H1 (cell line): ENCODE measurements at regions not wholly inside any gene's neighbourhood (a gene's known extent, or its start where the extent isn't known, plus 50 kb on each side); places are given as distances from the start of the nearest gene placed in this dataset.
A peak's percentile ranks its signal among the peaks of the same experiment; 100 is the strongest.

Source experiments
- CTCF ChIA-PET: fragments of 300-600 bp; sonication (Branson Sonifier 250); formaldehyde crosslinking; loops from one replicate; lab custom pipeline; 2021; ENCODE audit not compliant: partially characterized antibody; lab: Charles Lee
- POLR2A ChIA-PET: fragments of 300-600 bp; sonication (Branson Sonifier 250); formaldehyde crosslinking; loops from one replicate; lab custom pipeline; 2021; ENCODE audit warnings: inconsistent platforms; ENCODE audit not compliant: partially characterized antibody; lab: Charles Lee
- DNase-seq, 2 experiments: peaks; one replicate each; pipeline versions ENCODE4 v3.0.0 to v3.0.0-alpha.2; 2010 to 2022; ENCODE audit warnings: low spot score in 2 of 2, low read depth in 1 of 2, mixed read lengths in 1 of 2
- FAIRE-seq: peaks from 2 replicates; lab custom pipeline; 2011; peaks lifted over from hg19 to GRCh38; lab: Jason Lieb, UNC
- H2AFZ ChIP-seq: 2 replicates; pipeline ENCODE4 v1.8.1; 2012; ENCODE audit warnings: low read length, inconsistent platforms
- H2AK5ac ChIP-seq: 2 replicates; pipeline ENCODE4 v1.6.1; 2013; ENCODE audit warnings: low read depth, low read length
- H2BK120ac ChIP-seq: replicated peaks from 2 replicates; pipeline ENCODE3; 2013; ENCODE audit warnings: low read depth, low read length, inconsistent platforms
- H2BK12ac ChIP-seq: 2 replicates; pipeline ENCODE4 v1.6.1; 2013; ENCODE audit warnings: low read depth, low read length
- H2BK15ac ChIP-seq: 2 replicates; pipeline ENCODE4 v1.6.1; 2013; ENCODE audit warnings: low read length
- H2BK20ac ChIP-seq: 2 replicates; pipeline ENCODE4 v1.6.1; 2013; ENCODE audit warnings: low read length
- H2BK5ac ChIP-seq: 2 replicates; pipeline ENCODE4 v1.6.1; 2013; ENCODE audit warnings: low read depth, low read length
- H3K14ac ChIP-seq: 2 replicates; pipeline ENCODE4 v1.6.1; 2013; ENCODE audit warnings: inconsistent platforms; ENCODE audit not compliant: insufficient read length
- H3K18ac ChIP-seq: 2 replicates; pipeline ENCODE4 v1.6.1; 2013; ENCODE audit warnings: low read length; ENCODE audit errors: extremely low read depth
- H3K23ac ChIP-seq: 2 replicates; pipeline ENCODE4 v1.6.1; 2013; ENCODE audit warnings: inconsistent platforms; ENCODE audit not compliant: insufficient read length
- H3K23me2 ChIP-seq: 2 replicates; pipeline ENCODE4 v1.6.1; 2013; ENCODE audit warnings: low read depth, low read length
- H3K27ac ChIP-seq: 2 replicates; pipeline ENCODE4 v1.6.1; 2011; ENCODE audit warnings: low read depth, low read length, inconsistent platforms
- H3K27me3 ChIP-seq, 4 experiments: replicated peaks in 1 of 4; 1 replicate in 1 of 4; 2 replicates in 3 of 4; pipeline versions ENCODE4 v1.6.1 to v1.8.1; 2011 to 2013; ENCODE audit warnings: low read length in 3 of 4, mild to moderate bottlenecking in 3 of 4, inconsistent platforms in 2 of 4, mixed read lengths in 2 of 4, moderate library complexity in 1 of 4; ENCODE audit not compliant: control insufficient read depth in 3 of 4, insufficient read depth in 3 of 4; ENCODE audit errors: extremely low read depth in 1 of 4
- H3K36me3 ChIP-seq, 4 experiments: 2 replicates each; pipeline versions ENCODE4 v1.6.1 to v1.8.1; 2011 to 2013; ENCODE audit warnings: mild to moderate bottlenecking in 4 of 4, low read length in 3 of 4, moderate library complexity in 2 of 4, control low read depth in 1 of 4, inconsistent platforms in 1 of 4; ENCODE audit not compliant: insufficient read depth in 4 of 4, control insufficient read depth in 2 of 4
- H3K4ac ChIP-seq: replicated peaks from 2 replicates; pipeline ENCODE3; 2013; ENCODE audit warnings: low read length, low read depth, mixed read lengths, inconsistent platforms; ENCODE audit not compliant: insufficient read length
- H3K4me1 ChIP-seq, 4 experiments: replicated peaks in 1 of 4; 1 replicate in 1 of 4; 2 replicates in 3 of 4; pipeline versions ENCODE4 v1.6.1 to v1.8.1; 2011 to 2013; ENCODE audit warnings: low read length in 3 of 4, inconsistent platforms in 2 of 4, mixed read lengths in 1 of 4; ENCODE audit not compliant: insufficient read depth in 4 of 4, control insufficient read depth in 3 of 4
- H3K4me2 ChIP-seq, 2 experiments: 2 replicates each; pipeline versions ENCODE4 v1.6.1 to v1.8.1; 2011 to 2013; ENCODE audit warnings: low read depth in 2 of 2, low read length in 2 of 2, control low read depth in 1 of 2, inconsistent platforms in 1 of 2, mild to moderate bottlenecking in 1 of 2; ENCODE audit not compliant: insufficient read depth in 1 of 2
- H3K4me3 ChIP-seq, 4 experiments: fragments of 200-600, 300-600 bp in 1 of 4; sonication (generic), shearing (Covaris generic), sonication (Bioruptor Twin) in 1 of 4; 2 replicates each; pipeline versions ENCODE4 v1.5.1 to v1.8.1; 2011 to 2016; ENCODE audit warnings: low read length in 4 of 4, low read depth in 3 of 4, control low read depth in 2 of 4, inconsistent platforms in 2 of 4, mild to moderate bottlenecking in 2 of 4, mixed read lengths in 1 of 4, moderate library complexity in 1 of 4; ENCODE audit not compliant: insufficient read depth in 2 of 4; ENCODE audit errors: extremely low read depth in 1 of 4
- H3K56ac ChIP-seq: replicated peaks from 2 replicates; pipeline ENCODE3; 2013; ENCODE audit warnings: low read depth, mild to moderate bottlenecking, mixed read lengths, low read length, inconsistent platforms; ENCODE audit not compliant: insufficient read length
- H3K79me1 ChIP-seq: 2 replicates; pipeline ENCODE4 v1.6.1; 2013; ENCODE audit warnings: low read depth, low read length, control low read depth
- H3K79me2 ChIP-seq, 2 experiments: 2 replicates each; pipeline versions ENCODE4 v1.6.1 to v1.8.1; 2012 to 2013; ENCODE audit warnings: low read length in 2 of 2, mild to moderate bottlenecking in 2 of 2, inconsistent platforms in 1 of 2; ENCODE audit not compliant: insufficient read depth in 2 of 2, control insufficient read depth in 1 of 2
- H3K9ac ChIP-seq, 4 experiments: replicated peaks in 1 of 4; 1 replicate in 1 of 4; 2 replicates in 3 of 4; pipeline versions ENCODE4 v1.6.1 to v1.8.1; 2011 to 2013; ENCODE audit warnings: low read depth in 3 of 4, low read length in 3 of 4, control low read depth in 2 of 4, mild to moderate bottlenecking in 2 of 4, moderate library complexity in 2 of 4, inconsistent platforms in 1 of 4; ENCODE audit errors: extremely low read depth in 1 of 4
- H3K9me3 ChIP-seq, 2 experiments: 2 replicates each; pipeline versions ENCODE4 v1.6.1 to v1.8.1; 2012 to 2013; ENCODE audit warnings: mild to moderate bottlenecking in 2 of 2, moderate library complexity in 2 of 2, control low read depth in 1 of 2, inconsistent platforms in 1 of 2, low read depth in 1 of 2, low read length in 1 of 2, mixed read lengths in 1 of 2; ENCODE audit not compliant: insufficient read depth in 2 of 2
- H4K20me1 ChIP-seq, 2 experiments: replicated peaks in 1 of 2; 2 replicates each; pipeline versions ENCODE3 to v1.8.1; 2011 to 2013; ENCODE audit warnings: inconsistent platforms in 2 of 2, low read length in 2 of 2, mild to moderate bottlenecking in 1 of 2; ENCODE audit not compliant: insufficient read depth in 2 of 2, control insufficient read depth in 1 of 2
- H4K5ac ChIP-seq: 2 replicates; pipeline ENCODE4 v1.6.1; 2013; ENCODE audit warnings: low read length, low read depth, mixed read lengths, inconsistent platforms; ENCODE audit not compliant: insufficient read length
- H4K8ac ChIP-seq: 2 replicates; pipeline ENCODE4 v1.8.0; 2013; ENCODE audit warnings: mild to moderate bottlenecking, moderate library complexity, low read length, inconsistent platforms; ENCODE audit not compliant: insufficient read depth; ENCODE audit errors: extremely low read depth
- H4K91ac ChIP-seq: replicated peaks from 2 replicates; pipeline ENCODE3; 2013; ENCODE audit warnings: low read length, mixed read lengths, inconsistent platforms; ENCODE audit not compliant: insufficient read length
- CREB1 ChIP-seq: IDR thresholded peaks from 2 replicates; pipeline ENCODE4 v1.6.1; 2012; ENCODE audit warnings: inconsistent platforms
- E2F6 ChIP-seq: IDR thresholded peaks from 2 replicates; pipeline ENCODE4 v1.6.1; 2012; ENCODE audit warnings: inconsistent platforms
- RAD21 ChIP-seq, 2 experiments: IDR thresholded peaks in 1 of 2; conservative IDR thresholded peaks in 1 of 2; 2 replicates each; pipeline ENCODE4 v1.6.1; 2011; ENCODE audit warnings: low read depth in 2 of 2, low read length in 2 of 2, improper control_type of control experiment in 1 of 2, inconsistent platforms in 1 of 2, mild to moderate bottlenecking in 1 of 2, moderate library complexity in 1 of 2
- SAP30 ChIP-seq: fragments of 300-600 bp; sonication (generic); IDR thresholded peaks from 2 replicates; pipeline ENCODE4 v1.7.1; 2012; ENCODE audit warnings: low read length, moderate library complexity, mild to moderate bottlenecking, inconsistent platforms; ENCODE audit not compliant: insufficient read depth, insufficient replicate concordance
- SP1 ChIP-seq: IDR thresholded peaks from 2 replicates; pipeline ENCODE4 v1.6.1; 2011; ENCODE audit warnings: low read depth, low read length
- WGBS, 2 experiments: shearing (Covaris generic) in 1 of 2; methylation state at CpG; one replicate each; pipeline versions ENCODE4 v1.1.6 to v1.1.7; 2013 to 2015; ENCODE audit warnings: low lambda C conversion rate in 2 of 2, mixed read lengths in 2 of 2, inconsistent platforms in 1 of 2, low coverage in 1 of 2, missing lambda C conversion rate in 1 of 2; ENCODE audit not compliant: insufficient replicate concordance in 2 of 2, insufficient coverage in 1 of 2, insufficient read length in 1 of 2; ENCODE audit errors: extremely low coverage in 1 of 2, missing lambda C conversion rate in 1 of 2; 5-methylcytosine and 5-hydroxymethylcytosine counted together
- TF ChIP-seq, protein P1 (sequence below), 3 experiments: IDR thresholded peaks; 1 replicate in 2 of 3; 2 replicates in 1 of 3; pipeline versions ENCODE4 v1.5.1 to v1.6.1; 2011; ENCODE audit warnings: low read length in 3 of 3, mild to moderate bottlenecking in 3 of 3, inconsistent platforms in 2 of 3, low read depth in 1 of 3, moderate library complexity in 1 of 3; ENCODE audit not compliant: insufficient read depth in 1 of 3; ENCODE audit errors: control extremely low read depth in 1 of 3

- Histone ChIP-seq H2BK5ac (no peak overlapping the region), H3K36me3 (no peaks in the 10 kb centered on the region), H2BK120ac (no peak overlapping the region), H3K56ac (no peak overlapping the region), H3K4me3 (no peak overlapping the region), H2BK12ac (no peak overlapping the region), H3K18ac (no peak overlapping the region), H2BK15ac (no peak overlapping the region), H3K79me1 (no peaks in the 10 kb centered on the region), H3K4ac (no peak overlapping the region), H2AK5ac (no peak overlapping the region), H4K8ac (no peak overlapping the region), H3K14ac (no peak overlapping the region), H3K23me2 (no peaks in the 10 kb centered on the region), H4K91ac (no peak overlapping the region), H3K79me2 (no peaks in the 10 kb centered on the region), H3K9me3 (no peaks in the 10 kb centered on the region), H3K23ac (no peak overlapping the region), H3K4me1 (peaks cover 0 to 4% (median 0%) of the 10 kb centered on the region in 4 experiments; a peak in 1 of 7 replicates), H3K4me2 (no peak overlapping the region), H2BK20ac (no peak overlapping the region), H4K20me1 (no peaks in the 10 kb centered on the region), H4K5ac (no peak overlapping the region), H2AFZ (no peak overlapping the region), H3K27ac (no peak overlapping the region), H3K27me3 (no peaks in the 10 kb centered on the region), H3K9ac (no peak overlapping the region)
- WGBS, 2 experiments: 95% methylated on average over 7 of the region's 7 CpGs; no CpG with 5 or more reads in 1 of the 2 experiments
- TF ChIP-seq CREB1 (no peak), SAP30 (no peak), SP1 (no peak), RAD21 (IDR thresholded peaks at IDR 0.05 in 1 of 2, conservative IDR thresholded peaks at IDR 0.05 in 1 of 2; ENCODE audit: low read depth in 2 of 2, low read length in 2 of 2) (peak; percentile 22 to 37; a peak in 2 of 4 replicates), E2F6 (no peak)
- TF ChIP-seq, protein P1, sequence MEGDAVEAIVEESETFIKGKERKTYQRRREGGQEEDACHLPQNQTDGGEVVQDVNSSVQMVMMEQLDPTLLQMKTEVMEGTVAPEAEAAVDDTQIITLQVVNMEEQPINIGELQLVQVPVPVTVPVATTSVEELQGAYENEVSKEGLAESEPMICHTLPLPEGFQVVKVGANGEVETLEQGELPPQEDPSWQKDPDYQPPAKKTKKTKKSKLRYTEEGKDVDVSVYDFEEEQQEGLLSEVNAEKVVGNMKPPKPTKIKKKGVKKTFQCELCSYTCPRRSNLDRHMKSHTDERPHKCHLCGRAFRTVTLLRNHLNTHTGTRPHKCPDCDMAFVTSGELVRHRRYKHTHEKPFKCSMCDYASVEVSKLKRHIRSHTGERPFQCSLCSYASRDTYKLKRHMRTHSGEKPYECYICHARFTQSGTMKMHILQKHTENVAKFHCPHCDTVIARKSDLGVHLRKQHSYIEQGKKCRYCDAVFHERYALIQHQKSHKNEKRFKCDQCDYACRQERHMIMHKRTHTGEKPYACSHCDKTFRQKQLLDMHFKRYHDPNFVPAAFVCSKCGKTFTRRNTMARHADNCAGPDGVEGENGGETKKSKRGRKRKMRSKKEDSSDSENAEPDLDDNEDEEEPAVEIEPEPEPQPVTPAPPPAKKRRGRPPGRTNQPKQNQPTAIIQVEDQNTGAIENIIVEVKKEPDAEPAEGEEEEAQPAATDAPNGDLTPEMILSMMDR (IDR thresholded peaks at IDR 0.05; ENCODE audit: control extremely low read depth in 1 of 3, insufficient read depth in 1 of 3, low read depth in 1 of 3, low read length in 3 of 3): peak; percentile 10 to 50 (median 27); a peak in 3 of 4 replicates
- FAIRE-seq (no peak), DNase-seq (no peak)
- CTCF ChIA-PET: interaction anchor here (0.7 to 2.0 kb wide), 9 partner anchors 9 to 339 kb away, joined by 3 to 6 read pairs (median 3); no protein-coding TSS in a partner anchor
- POLR2A ChIA-PET: no interaction called here
Observed at GRCh38 chr9:23153058-23153457, 673.0 kb downstream of the ELAVL2 start.
